Renal cortical epithelial cell (primary cell): ENCODE measurements at regions not wholly inside any gene's neighbourhood (a gene's known extent, or its start where the extent isn't known, plus 50 kb on each side); places are given as distances from the start of the nearest gene placed in this dataset.
"Not testable (repeated sequence)": the region's sequence is repeated elsewhere in the genome, so short reads cannot be mapped to it uniquely, and the experiment has no call there.

ENCODE experiments used
- DNase-seq: peaks from one replicate; pipeline ENCODE4 v3.0.0-alpha.2; 2011; ENCODE audit warnings: low read depth

DNA sequence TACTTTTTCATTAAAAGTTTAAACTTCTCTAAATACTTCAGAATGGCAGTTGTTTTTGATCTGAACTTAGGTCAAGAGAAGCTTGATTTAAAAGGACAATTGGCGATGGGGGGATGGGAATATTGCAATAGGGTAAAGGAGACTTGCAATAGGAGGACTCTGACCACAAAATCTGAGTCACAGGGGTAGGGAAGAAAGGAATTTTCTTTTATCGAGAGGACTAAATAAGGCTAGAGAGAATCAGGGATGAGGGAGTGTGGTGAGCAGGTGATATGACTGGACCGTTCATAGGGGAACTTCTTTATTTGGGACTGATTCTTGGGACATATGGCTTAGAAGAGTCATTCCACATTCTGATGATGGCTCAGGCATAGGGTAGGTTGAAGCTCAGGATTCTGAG, 1260.2 kb downstream of the ADGRL3 start:
- no peak for DNase-seq

DNA sequence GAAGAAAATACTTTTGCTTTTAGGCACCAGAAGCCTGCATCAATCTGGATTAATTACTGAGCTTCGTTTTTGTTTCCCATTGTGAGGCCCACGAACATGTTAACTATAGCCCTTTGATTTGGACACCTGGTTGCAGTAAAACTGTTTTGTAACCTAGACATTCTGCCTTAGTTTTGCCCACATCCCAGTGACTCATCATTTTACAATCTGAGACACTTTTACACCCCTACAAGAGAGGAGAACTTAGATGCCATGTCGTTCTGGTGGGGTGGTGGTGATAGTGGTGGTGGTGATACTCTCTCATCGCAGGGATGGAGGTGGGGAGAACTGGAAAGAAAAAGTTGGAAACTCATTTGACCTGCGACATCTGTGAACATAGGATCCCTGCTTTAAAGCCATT, 1257.2 kb downstream of the ADGRL3 start:
- DNase-seq, result no peak

DNA sequence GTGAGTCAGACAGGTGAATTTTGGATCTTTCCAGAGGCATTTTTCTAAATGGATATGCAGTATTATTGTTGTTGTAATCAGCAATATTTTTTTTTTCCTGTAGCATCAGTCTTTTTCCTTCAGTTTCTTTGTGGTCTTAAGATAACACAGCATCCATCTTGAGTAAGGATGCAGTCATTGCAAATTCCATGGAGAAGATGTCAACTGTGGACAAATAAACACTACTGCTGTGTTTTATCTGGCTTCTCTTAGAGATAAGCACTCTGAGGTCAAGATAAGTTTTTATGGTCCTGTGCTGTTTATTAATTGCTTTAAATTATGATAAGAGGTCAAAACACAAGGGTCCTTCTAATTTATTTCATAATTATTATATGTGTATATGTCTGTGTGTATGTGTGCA, 1255.7 kb downstream of the ADGRL3 start:
- no peak for DNase-seq

DNA sequence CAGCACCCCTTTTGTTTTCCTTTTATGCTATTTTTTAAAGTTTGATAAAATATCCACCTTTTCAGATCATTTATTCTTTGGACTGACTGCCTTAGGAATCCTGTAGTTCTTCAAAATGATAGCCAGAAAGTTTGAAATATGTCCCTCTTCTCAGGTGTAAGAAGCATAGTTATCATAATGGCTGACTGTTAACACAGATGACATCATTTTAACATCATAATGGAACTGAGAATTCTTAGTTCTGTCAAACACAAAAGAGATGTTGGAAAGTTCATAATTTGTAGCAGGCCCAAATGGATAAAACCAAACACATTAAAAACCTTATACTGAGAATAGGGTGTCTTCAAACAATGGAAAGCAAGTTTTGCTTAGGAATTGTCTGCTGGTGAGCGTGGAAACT, 1254.4 kb downstream of the ADGRL3 start:
- DNase-seq, result no peak

DNA sequence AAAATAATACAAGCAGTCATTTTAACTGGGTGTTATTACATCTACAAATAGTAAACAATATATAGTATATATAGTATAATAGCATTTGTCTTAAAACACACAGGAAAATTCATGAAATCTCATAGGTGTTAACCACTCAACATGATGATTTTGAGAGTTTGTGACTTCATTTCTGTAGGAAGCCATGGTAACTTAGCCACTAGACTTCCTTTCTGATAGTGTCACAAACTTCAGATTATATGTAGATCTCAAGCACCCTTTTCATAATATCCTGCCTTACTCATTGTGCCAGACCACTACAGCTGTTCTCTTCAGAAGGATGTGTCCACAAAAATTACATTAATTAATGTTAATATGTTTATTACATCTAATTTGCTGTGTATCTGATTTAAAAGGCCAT, 1250.6 kb downstream of the ADGRL3 start:
- DNase-seq, result no peak

DNA sequence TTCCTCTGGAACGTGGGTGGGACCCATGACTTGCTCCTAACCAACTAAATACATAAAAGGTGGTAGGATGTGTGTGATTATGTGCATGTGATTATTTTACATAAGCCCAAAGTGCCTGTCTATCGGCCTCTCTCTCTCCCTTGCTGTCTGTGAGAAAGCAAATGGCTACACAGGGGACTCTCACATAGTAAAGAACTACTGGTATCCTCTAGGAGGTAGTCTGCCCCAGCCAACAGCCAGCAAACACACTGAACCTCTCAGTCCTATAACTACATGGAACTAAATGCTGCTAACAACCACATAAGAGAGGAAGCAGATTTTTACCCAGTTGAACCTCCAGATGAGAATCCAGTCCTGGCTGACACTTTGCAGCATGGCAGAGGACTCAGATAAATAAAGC, 1249.4 kb downstream of the ADGRL3 start:
- no peak for DNase-seq

DNA sequence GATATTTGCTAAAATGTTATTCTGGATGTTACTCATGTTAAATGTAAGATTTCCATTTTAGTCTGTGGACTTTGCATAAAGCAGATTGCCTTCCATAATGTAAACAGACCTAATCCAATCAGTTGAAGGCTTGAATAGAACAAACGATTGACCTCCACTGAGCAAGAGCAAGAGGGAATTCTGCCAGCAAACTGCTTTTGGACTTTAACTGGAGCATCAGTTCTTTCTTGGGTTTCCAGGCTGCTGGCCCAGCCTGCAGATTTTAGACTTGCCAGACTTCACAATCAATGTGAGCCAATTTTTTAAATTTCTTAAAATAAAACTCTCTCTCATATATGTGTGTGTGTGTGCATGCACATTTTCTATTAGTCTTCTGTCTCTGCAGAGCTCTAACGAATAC, 1248.8 kb downstream of the ADGRL3 start:
- no peak for DNase-seq

DNA sequence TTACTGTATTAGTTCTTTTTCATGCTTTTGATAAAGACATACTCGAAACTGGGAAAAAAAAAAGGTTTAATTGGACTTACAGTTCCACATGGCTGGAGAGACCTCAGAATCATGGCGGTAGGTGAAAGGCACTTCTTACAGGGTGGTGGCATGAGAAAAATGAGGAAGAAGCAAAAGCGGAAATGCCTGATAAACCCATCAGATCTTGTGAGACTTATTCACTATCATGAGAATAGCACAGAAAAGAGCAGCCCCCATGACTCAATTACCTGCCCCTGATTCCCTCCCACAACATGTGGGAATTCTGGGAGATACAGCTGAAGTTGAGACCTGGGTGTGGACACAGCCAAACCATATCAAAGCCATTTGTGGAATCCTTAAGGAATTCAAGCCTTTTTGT, 1238.9 kb downstream of the ADGRL3 start:
- no peak for DNase-seq

DNA sequence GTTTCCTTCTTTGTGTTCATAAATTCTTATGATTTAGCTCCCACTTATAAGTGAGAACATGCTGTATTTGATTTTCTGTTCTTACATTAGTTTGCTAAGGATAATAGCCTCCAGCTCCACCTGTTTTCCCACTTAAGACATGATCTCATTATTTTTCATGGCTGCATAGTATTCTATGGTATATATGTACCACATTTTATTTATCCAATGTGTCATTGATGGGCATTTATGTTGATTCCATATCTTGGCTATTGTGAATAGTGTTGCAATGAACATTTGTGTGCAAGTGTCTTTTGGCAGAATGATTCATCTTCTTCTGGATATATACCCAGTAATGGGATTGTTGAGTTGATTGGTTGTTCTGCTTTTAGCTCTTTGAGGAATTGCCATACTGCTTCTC, 1234.8 kb downstream of the ADGRL3 start:
- no peak for DNase-seq

DNA sequence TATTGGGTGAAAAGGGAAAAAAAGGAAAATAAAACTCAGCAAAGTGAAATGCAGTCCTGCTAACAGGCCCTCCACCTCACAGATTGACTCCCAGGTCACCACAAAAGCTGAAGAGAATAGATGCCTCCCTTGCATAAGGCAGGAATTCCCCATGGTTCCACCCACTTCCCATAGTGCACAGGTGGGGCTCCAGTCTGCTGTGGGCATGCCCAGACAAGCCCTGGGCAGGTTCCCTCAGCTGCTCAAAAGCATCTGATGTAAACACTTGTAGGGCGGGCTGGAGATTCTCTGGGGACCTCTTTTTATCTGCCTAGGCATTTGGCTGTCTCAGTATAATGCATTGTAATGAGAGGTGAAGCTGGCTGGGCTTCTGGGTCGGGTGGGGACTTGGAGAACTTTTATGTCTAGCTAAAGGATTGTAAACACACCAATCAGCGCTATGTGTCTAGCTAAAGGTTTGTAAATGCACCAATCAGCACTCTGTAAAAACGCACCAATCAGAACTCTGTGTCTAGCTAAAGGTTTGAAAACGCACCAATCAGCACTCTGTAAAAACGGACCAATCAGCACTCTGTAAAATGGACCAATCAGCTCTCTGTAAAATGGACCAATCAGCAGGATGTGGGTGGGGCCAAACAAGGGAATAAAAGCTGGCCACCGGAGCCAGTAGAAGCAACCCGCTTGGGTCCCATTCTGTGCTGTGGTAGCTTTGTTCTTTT, 1231.5 kb downstream of the ADGRL3 start:
- DNase-seq, result not testable (repeated sequence)

DNA sequence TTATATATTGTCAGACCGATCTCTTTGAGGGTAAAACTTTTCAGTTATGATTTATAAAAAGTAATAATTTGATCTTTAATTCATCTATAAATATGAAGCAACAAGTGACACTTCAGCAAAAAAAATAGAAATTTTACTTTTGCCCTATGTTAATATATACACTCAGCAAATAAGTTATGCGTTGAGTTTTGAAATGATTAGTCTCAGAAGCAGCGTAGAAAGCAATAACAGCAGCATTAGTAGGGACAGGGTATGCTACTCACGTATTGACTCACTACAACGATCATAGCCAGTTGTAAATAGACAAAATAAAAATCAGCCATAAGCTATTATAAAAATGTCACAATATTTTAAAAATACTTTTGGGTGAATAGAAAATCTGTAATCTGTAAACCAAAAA, 1229.2 kb downstream of the ADGRL3 start:
- DNase-seq, result no peak

DNA sequence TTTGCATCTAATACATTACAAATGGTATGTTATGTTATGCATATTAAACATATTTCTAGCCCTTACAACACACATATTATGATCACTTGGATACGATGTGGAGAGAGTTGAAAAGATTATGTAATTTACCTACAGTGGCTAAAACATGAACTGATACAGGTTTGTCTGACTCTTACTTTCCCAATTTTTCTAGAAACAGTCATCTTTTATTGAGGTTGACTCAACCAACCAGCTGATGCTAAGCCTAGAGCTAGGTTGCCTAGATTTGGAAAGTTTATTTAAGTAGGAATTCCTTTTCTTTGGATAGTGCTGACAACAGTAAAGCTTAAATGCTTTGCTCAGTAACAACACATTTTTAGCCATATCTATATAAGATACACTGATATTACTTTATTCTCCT, 1215.1 kb downstream of the ADGRL3 start:
- no peak for DNase-seq

DNA sequence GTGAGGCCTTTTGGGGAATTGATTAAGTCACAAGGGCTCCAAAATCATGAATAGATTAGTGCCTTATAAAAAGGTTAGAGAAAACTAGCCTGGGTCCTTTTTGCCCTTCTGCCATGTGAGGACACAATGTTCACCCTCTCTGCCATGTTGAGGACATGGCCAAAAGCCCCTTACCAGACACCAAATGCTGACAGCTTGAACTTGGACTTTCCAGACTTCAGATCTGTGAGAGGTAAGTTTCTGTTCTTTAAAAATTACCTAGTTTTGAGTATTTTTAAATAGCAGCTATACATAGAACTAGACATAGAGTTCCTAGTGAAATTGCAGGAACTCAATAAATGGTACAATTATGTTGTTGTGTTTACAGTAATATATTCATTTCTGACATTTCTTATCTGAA, 1214.4 kb downstream of the ADGRL3 start:
- DNase-seq, result no peak

DNA sequence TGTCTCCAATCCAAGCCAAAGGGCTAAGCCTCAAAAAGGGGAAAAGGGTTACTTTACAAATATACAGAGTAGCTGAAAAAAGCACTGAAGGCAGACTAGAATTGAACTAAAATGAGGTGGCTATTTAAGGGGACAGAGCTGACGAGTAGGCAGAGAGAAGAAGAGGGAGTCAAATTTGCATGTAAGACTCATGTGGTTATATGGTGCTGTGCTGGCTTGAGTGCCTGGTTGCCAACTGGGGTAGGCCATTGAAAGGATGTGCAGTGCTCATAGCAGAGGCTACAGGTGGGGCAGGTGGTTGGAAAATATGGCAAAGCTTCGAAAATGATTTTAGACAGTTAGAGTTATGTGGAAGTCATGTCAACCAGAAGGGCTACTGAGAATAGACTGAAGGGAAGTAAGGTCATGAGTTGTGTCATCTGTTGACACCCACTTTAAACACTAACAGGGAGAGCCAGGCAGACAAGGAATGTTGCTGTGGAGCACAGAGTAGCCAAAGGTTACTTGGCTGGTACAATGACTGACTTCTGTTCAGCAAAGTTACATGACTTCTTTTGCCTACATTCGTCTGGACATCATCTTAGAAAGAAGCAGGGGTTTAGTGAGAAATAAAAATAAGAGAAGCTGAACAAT, 1210.4 kb downstream of the ADGRL3 start:
- no peak for DNase-seq

DNA sequence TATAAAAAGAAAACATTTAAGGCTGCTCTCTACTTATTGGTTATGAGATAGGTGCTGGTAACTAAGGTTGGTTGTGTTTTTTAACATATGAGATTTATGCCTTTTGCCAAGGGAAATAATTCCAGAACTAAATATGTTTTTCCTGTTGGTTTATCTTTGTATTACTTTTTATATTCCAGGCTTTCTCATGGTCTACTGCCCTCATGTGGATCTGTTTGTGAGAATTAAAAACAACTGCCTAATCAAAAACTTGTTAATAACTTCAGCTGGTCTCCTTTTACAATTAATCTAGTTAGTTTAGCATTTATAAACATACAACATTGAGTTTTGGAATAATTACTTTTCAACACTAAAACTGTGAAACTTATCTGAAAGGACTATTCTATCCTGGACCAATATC, 1208.3 kb downstream of the ADGRL3 start:
- no peak for DNase-seq

DNA sequence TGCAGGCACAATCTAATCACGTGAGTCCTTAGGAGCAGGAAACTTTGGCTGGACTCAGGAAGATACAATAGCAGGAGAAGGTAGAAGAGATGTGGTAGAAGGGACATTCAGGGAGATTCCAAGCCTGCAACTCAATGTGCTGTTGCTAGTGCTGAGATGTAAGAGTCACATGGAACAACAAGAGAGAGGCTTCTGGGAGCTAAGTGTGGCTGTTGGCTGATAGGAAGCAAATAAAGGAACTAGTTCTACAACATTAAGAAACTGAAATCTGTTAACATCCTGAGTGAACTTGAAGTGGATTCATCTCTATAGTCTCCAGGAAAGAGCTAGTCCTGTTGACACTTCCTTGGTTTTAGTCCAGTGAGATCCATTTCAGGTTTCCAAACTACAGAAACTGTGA, 1207.4 kb downstream of the ADGRL3 start:
- DNase-seq, result no peak

DNA sequence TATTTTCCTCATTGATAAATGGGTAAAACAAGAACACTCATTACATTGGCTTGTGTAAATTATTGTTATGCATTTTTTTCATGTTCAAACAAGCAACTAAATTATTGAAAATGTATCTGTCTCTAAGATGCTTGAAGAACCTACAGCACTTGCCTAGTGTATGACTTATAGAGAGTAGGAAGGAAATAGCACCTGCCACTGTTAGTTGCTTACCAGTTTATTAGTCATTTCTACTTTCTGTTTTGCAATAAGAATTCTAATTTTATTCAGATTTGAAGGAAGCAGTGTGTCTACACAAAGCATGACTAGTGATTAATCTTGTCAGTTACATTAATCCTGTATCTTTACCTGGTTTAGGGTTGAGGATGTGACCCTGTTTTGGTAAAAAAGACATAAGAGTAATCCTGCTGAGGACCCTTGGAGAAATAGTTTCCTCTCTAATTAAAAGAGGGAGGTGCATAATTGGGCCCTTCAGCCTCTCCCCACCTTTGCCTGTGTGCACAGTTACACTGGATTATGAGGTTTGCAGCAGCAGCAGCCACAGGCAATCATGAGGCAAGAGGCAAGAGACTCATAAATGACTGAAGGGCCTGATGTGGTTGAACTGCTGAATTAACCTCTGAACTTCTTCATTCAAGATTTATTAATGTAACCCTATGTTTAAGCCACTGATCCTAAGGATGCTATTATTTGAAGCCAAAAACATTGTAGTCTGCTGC, 1202.1 kb downstream of the ADGRL3 start:
- no peak for DNase-seq

DNA sequence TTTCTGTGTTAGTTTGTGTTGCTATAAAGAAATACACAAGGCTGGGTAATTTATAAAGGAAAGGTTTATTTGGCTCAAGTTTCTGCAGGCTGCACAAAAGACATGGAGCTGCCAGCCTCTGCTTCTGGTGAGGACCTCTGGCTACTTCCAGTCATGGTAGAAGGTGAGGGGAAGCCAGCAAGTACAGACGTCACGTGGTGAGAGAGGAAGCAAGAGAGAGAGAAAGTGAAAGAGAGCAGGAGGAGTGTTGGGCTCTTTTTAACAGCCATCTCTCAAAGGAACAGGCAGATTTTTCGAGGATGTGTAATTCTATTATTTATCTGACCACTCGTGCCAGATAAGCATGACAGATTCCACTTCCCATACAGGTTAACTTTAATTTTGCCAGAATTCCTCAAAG, 1199.1 kb downstream of the ADGRL3 start:
- no peak for DNase-seq

DNA sequence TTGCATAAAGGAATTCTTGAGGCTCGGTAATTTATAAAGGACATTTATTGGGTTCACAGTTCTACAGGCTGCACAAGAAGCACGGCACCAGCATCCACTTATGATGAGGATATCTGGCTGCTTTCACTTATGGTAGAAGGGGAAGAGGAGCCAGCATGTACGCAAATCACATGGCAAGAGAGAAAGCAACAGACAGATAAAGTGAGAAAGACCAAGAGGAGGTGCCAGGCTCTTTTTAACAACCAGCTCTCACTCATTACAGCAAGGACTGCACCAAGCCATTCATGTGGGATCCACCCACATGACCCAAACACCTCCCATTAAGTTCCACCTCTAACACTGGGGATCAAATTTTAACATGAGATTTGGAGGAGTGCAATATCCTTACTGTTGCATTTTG, 1198.2 kb downstream of the ADGRL3 start:
- DNase-seq, result no peak

DNA sequence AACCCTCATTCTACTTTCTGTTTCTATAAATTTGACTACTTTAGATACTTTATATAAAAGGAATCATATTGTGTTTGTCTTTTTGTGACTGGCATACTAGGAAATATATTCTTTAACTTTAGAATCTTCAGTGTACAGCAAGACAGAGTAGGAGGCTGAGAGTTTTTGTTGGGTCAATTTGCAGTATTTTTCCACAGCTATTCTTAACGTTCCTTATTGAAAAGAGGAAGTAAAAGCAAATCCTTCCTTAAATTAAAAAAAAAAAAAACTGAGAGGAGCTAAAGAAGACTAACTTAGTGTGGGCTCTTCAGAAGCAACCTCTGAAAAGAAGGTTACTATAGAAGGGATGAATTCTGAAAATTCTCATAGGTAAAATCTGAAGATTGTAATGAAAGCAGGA, 1194.6 kb downstream of the ADGRL3 start:
- DNase-seq, result no peak

DNA sequence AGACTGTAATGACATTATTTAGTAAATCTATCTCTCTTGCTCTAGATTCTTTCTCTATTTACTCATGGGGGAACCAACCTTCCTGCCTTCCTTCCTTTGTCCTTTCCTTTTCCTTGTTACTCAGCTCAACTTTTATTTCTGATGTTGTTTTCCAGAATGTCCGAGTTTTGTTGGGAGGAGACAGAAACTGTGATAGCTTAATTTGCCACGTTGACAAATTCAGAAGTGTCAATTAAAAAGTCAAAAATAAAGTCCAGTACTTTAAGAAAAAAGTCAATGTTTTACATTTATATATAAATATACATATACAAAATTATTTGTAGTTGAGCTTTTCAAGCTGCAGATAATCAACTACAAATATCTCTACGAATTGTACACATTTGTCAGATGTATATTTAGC, 1187.7 kb downstream of the ADGRL3 start:
- no peak for DNase-seq

DNA sequence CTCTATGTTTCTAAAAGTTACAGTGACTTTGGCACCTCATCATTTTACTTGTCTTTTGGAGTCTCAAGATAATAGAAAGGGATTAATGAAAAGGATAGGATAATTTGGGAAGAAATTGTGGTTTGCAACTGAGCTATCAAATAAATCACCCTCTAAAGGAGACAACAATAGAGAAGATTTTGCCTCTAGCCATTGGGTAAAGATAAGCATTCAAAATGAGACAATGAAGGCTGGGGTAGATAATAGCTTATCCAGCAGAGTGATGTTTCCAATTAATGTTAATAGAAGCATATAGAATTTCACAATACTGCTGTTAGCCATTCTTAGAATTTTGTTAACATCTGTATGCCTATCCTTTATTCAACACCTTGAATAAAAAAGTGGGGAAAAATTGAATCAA, 1177.6 kb downstream of the ADGRL3 start:
- DNase-seq, result no peak

DNA sequence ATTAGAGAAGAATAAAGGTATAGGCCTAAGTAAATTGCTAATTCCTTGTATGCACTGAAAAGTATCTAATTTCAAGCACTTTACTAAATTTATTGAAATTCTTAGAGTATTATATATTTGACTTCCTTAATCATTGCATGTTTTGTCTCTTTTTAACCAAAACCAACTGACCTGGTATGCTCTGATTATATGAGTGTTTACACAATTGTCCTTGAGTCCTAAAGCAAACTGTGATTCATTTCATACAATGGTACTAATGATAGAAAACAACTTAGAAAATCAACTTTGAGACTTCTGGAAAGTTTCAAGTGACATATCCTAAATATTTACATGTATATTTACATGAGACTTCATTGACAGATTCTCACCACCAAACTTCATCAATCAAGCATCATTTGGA, 1177.1 kb downstream of the ADGRL3 start:
- no peak for DNase-seq
